Stimulated activated naive CD4-positive, alpha-beta T cell treated with Interleukin-2 at 50 U/mL for 16 hours (primary cell): ENCODE measurements at regions not wholly inside any gene's neighbourhood (a gene's known extent, or its start where the extent isn't known, plus 50 kb on each side); places are given as distances from the start of the nearest gene placed in this dataset.
"Not testable (repeated sequence)": the region's sequence is repeated elsewhere in the genome, so short reads cannot be mapped to it uniquely, and the experiment has no call there.

ENCODE experiments used
- DNase-seq: peaks from one replicate; lab custom pipeline; 2025; lab: John Stamatoyannopoulos, UW

GRCh38 chr15:98525661-98526001 lies 122.7 kb upstream of the IGF1R start:
- DNase-seq: no peak

GRCh38 chr15:98526094-98526493 lies 122.2 kb upstream of the IGF1R start:
- DNase-seq: no peak

- DNase-seq: no peak
Measured at GRCh38 chr15:98528046-98528725, 120.2 kb upstream of the IGF1R start.

- no peak for DNase-seq
Measured at GRCh38 chr15:98529205-98530145, 118.9 kb upstream of the IGF1R start.

- DNase-seq: no peak
Measured at GRCh38 chr15:98530570-98530969, 117.8 kb upstream of the IGF1R start.

- DNase-seq: no peak
Measured at GRCh38 chr15:98532063-98532462, 116.3 kb upstream of the IGF1R start.

- DNase-seq: no peak
Measured at GRCh38 chr15:98536976-98537375, 111.4 kb upstream of the IGF1R start.

- DNase-seq: no peak
Measured at GRCh38 chr15:98537516-98538060, 110.8 kb upstream of the IGF1R start.

GRCh38 chr15:98541519-98541918 lies 106.8 kb upstream of the IGF1R start:
- DNase-seq: no peak

GRCh38 chr15:98543237-98543636 lies 105.1 kb upstream of the IGF1R start:
- DNase-seq: no peak

- DNase-seq: no peak
Measured at GRCh38 chr15:98546329-98546728, 102.0 kb upstream of the IGF1R start.

GRCh38 chr15:98547275-98547674 lies 101.1 kb upstream of the IGF1R start:
- DNase-seq: no peak

GRCh38 chr15:98547741-98548138 lies 100.6 kb upstream of the IGF1R start:
- no peak for DNase-seq

GRCh38 chr15:98548139-98548971 lies 100.0 kb upstream of the IGF1R start:
- DNase-seq: no peak

GRCh38 chr15:98549003-98549402 lies 99.3 kb upstream of the IGF1R start:
- DNase-seq: no peak

GRCh38 chr15:98549741-98550140 lies 98.6 kb upstream of the IGF1R start:
- no peak for DNase-seq

- DNase-seq: not testable (repeated sequence)
Measured at GRCh38 chr15:98550363-98550762, 98.0 kb upstream of the IGF1R start.

GRCh38 chr15:98551936-98552562 lies 96.3 kb upstream of the IGF1R start:
- DNase-seq: no peak

GRCh38 chr15:98554272-98555172 lies 93.8 kb upstream of the IGF1R start:
- DNase-seq: no peak

GRCh38 chr15:98555173-98555515 lies 93.2 kb upstream of the IGF1R start:
- DNase-seq: no peak

GRCh38 chr15:98556321-98556720 lies 92.0 kb upstream of the IGF1R start:
- no peak for DNase-seq
